Ascending aorta (tissue), 2 donors: ENCODE measurements at regions not wholly inside any gene's neighbourhood (a gene's known extent, or its start where the extent isn't known, plus 50 kb on each side); places are given as distances from the start of the nearest gene placed in this dataset.
A peak's percentile ranks its signal among the peaks of the same experiment; 100 is the strongest.
"Not testable (repeated sequence)": the region's sequence is repeated elsewhere in the genome, so short reads cannot be mapped to it uniquely, and the experiment has no call there.

Experiments
- DNase-seq, 2 donors: peaks; one replicate each; pipeline ENCODE4 v3.0.0-alpha.2; 2019; ENCODE audit warnings: low spot score in 2 of 2
- H3K27ac ChIP-seq, 2 donors: fragments of 200-600 bp; sonication (generic); one replicate each; pipeline ENCODE4 v1.5.1; 2016 to 2017; ENCODE audit warnings: mild to moderate bottlenecking in 1 of 2
- H3K27me3 ChIP-seq: fragments of 200-600 bp; sonication (generic); one replicate; pipeline ENCODE4 v1.5.1; 2017
- H3K36me3 ChIP-seq, 2 donors: fragments of 200-600 bp; sonication (generic); one replicate each; pipeline ENCODE4 v1.5.1; 2016
- H3K4me1 ChIP-seq, 2 donors: fragments of 200-600 bp; sonication (generic); one replicate each; pipeline ENCODE4 v1.5.1; 2016 to 2017; ENCODE audit warnings: mild to moderate bottlenecking in 1 of 2
- H3K4me3 ChIP-seq, 2 donors: fragments of 200-600 bp; sonication (generic); one replicate each; pipeline ENCODE4 v1.5.1; 2016 to 2017; ENCODE audit warnings: mild to moderate bottlenecking in 1 of 2
- H3K9me3 ChIP-seq, 2 donors: fragments of 200-600 bp; sonication (generic); one replicate each; pipeline ENCODE4 v1.5.1; 2016
- intact Hi-C: fragments of 100-400 bp; cut with DNase I; formaldehyde crosslinking; loops from one replicate; pipeline ENCODE4 v1.15.1; 2023
- TF ChIP-seq, protein P1 (sequence below), 3 experiments: fragments of 200-600 bp in 2 of 3; fragments of 450-650 bp in 1 of 3; sonication (generic) in 2 of 3; IDR thresholded peaks; one replicate each; pipeline ENCODE4 v1.5.1; 2016 to 2019; ENCODE audit warnings: antibody characterized with exemption in 3 of 3, mild to moderate bottlenecking in 1 of 3, moderate library complexity in 1 of 3

DNA sequence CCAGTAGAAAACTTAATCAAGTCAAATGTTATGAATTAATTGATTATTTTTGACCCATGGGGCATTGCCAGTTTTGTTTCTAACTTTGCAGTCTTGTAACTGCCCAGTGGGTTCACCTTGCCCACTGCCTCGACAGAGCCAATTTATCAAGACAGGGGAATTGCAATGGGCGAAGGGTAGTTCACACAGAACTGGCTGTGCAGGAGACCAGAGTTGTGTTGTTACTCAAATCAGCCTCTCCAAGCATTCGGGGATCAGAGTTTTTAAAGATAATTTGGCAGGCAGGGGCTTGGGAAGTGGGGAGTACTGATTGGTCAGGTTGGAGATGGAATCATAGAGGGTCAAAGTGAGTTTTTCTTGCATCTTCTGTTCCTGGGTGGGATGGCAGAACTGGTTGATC, 168.5 kb upstream of the COPS8 start:
- no peaks in the 10 kb centered on the region for H3K4me1 ChIP-seq
- no peaks in the 10 kb centered on the region for H3K27me3 ChIP-seq
- no peaks in the 10 kb centered on the region for H3K36me3 ChIP-seq
- DNase-seq = no peak
- intact Hi-C loops = no loop called here
- no peaks in the 10 kb centered on the region for H3K9me3 ChIP-seq
- H3K4me3 ChIP-seq = no peak overlapping the region
- TF ChIP-seq, protein P1, sequence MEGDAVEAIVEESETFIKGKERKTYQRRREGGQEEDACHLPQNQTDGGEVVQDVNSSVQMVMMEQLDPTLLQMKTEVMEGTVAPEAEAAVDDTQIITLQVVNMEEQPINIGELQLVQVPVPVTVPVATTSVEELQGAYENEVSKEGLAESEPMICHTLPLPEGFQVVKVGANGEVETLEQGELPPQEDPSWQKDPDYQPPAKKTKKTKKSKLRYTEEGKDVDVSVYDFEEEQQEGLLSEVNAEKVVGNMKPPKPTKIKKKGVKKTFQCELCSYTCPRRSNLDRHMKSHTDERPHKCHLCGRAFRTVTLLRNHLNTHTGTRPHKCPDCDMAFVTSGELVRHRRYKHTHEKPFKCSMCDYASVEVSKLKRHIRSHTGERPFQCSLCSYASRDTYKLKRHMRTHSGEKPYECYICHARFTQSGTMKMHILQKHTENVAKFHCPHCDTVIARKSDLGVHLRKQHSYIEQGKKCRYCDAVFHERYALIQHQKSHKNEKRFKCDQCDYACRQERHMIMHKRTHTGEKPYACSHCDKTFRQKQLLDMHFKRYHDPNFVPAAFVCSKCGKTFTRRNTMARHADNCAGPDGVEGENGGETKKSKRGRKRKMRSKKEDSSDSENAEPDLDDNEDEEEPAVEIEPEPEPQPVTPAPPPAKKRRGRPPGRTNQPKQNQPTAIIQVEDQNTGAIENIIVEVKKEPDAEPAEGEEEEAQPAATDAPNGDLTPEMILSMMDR (IDR thresholded peaks at IDR 0.05) = no peak
- no peak overlapping the region for H3K27ac ChIP-seq

GRCh38 chr2:236918545-236918944, 167.1 kb upstream of the COPS8 start:
- Histone ChIP-seq H3K36me3 (no peaks in the 10 kb centered on the region), H3K9me3 (no peaks in the 10 kb centered on the region), H3K4me3 (no peak overlapping the region), H3K27me3 (no peaks in the 10 kb centered on the region), H3K27ac (no peak overlapping the region), H3K4me1 (no peaks in the 10 kb centered on the region)
- TF ChIP-seq, protein P1 (IDR thresholded peaks at IDR 0.05) = no peak
- no peak for DNase-seq
- intact Hi-C loops = no loop called here

DNA sequence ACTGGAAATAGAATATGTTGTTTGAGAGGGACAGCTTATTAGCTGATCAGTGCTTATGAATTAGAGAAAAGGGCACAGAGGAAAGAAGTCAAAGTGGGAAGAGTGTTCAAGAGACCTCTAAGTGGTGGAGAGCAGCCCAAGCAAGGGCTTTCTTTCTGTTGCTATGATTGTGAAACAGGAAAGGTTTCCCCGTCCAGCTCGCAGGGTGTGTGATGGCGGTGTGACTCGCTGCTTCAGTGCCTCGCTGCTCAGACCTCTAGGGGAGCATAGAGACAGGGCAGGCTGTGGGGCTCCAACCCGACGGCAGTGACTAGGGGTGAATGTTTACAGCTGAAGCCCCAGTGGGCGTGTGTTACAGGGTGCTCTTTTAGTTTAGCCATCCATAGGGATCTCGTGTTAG, 166.5 kb upstream of the COPS8 start:
- intact Hi-C loops = no loop called here
- TF ChIP-seq, protein P1 (IDR thresholded peaks at IDR 0.05) = no peak
- Histone ChIP-seq H3K9me3 (no peaks in the 10 kb centered on the region), H3K27me3 (no peaks in the 10 kb centered on the region), H3K27ac (no peak overlapping the region), H3K4me3 (no peak overlapping the region), H3K36me3 (no peaks in the 10 kb centered on the region), H3K4me1 (no peaks in the 10 kb centered on the region)
- no peak for DNase-seq

DNA sequence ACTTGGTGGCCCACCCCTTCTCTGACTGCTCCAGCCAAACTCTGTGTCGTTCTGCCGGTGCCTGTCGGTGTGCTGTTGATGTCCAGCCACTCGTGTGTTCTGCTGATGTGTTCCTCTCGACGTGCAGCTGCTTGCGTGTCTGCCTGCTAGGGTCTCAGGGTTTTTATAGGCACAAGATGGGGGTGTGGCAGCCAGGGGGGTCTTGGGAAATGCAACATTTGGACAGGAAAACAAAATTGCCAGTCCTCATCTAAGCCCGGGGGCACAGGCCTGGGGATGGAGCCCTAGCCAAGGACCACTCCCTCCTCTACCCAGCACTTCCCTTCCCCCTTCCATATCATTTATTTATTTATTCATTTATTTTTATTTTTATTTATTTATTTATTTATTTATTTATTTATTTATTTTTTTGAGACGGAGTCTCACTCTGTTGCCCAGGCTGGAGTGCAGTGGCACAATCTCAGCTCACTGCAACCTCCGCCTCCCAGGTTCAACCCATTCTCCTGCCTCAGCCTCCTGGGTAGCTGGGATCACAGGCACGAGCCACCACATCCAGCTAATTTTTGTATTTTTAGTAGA, 165.8 kb upstream of the COPS8 start:
- H3K27ac ChIP-seq, H3K9me3 ChIP-seq, H3K27me3 ChIP-seq, H3K4me3 ChIP-seq, H3K36me3 ChIP-seq, intact Hi-C loops, DNase-seq, H3K4me1 ChIP-seq: not testable (repeated sequence)

GRCh38 chr2:236922061-236922460, 163.6 kb upstream of the COPS8 start:
- intact Hi-C loops = no loop called here
- TF ChIP-seq, protein P1 (IDR thresholded peaks at IDR 0.05) = no peak

DNA sequence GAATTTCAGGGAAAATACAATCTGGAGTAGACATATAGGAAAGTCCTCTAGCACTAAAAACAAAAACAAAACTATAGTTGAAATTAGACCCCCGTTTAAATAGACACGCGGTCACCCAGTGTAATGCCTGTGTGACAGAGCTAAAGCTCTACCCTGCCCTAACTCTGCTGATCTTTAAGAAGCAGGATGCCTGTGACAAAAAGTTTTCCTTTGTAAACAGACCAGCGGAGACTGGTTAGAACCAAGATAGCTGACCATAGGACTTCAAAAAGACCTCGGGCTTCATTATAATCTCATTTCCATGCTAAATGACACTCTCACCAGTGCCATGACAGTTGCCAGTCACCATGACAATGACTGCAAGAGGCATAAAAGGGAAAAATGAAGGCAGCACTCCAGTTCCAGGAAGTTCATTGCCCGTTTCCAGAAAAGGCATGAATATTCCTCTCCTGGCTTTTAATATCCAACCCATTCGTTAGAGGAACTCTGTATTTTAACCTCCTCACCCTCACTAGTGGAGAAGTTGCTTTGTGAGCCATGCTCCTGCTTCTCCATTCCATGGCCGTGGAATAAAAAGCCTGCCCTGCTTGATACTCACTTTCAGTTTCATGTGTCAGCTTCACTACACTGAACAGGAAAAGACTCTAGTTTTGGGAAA, 157.2 kb upstream of the COPS8 start:
- peak overlapping the region in 1 of 2 donors; percentile 29 for H3K27ac ChIP-seq

More at GRCh38 chr2:236922061-236922460, 163.6 kb upstream of the COPS8 start:
- Histone ChIP-seq H3K4me3 (no peak overlapping the region), H3K27me3 (no peaks in the 10 kb centered on the region), H3K4me1 (no peaks in the 10 kb centered on the region), H3K9me3 (no peaks in the 10 kb centered on the region), H3K27ac (no peak overlapping the region), H3K36me3 (no peaks in the 10 kb centered on the region)
- no peak for DNase-seq

More for the DNA sequence above, 157.2 kb upstream of the COPS8 start:
- H3K36me3 ChIP-seq = no peaks in the 10 kb centered on the region
- H3K4me3 ChIP-seq = peak overlapping the region in 1 of 2 donors; percentile 17
- no peaks in the 10 kb centered on the region for H3K27me3 ChIP-seq
- H3K9me3 ChIP-seq = no peaks in the 10 kb centered on the region
- intact Hi-C loops = no loop called here
- no peak for DNase-seq
- no peaks in the 10 kb centered on the region for H3K4me1 ChIP-seq
- TF ChIP-seq, protein P1 (IDR thresholded peaks at IDR 0.05) = no peak
